HG03457 (cell line): ENCODE measurements at regions not wholly inside any gene's neighbourhood (a gene's known extent, or its start where the extent isn't known, plus 50 kb on each side); places are given as distances from the start of the nearest gene placed in this dataset.
"Not testable (repeated sequence)": the region's sequence is repeated elsewhere in the genome, so short reads cannot be mapped to it uniquely, and the experiment has no call there.

Experiments used
- ATAC-seq: cut with Tn5 transposase; IDR thresholded peaks from one replicate; pipeline ENCODE4 v1.9.1; 2021; ENCODE audit warnings: moderate number of reproducible peaks; ENCODE audit not compliant: unreplicated experiment

DNA sequence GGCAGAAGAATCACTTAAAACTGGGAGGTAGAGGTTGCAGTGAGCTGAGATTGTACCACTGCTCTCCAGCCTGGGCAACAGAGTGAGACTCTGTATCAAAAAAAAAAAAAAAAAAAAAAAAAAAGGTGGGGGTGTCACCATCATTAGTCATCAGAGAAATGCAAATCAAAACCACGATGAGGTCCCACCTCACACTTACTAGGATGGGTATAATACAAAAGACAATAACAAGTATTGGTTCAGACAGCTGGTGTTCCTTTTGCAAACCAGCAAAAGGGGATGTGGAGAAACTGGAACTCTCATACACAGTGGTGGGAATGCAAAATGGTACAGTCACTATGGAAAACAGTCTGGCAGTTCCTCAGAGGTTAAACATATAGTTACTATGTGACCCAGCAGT lies 78.7 kb upstream of the TSC22D2 start:
- no peak for ATAC-seq

DNA sequence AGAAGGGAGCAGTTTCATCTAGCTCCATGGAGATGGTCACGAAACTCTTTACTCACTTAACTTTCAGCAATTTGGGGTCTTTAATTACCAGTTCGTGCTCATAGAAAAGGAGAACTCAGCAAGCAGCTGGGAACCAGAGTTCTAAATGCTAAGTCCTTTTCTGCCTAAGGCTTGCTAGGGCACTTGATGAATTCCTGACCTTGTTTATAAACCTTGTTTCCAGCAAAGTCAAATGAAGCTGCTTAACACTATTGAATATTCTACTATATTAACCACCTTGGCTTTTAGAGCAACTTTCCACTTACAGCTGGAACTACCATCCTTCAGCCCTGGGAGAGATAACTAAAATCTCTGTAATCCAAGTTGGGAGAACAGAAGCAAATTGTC lies 79.5 kb upstream of the TSC22D2 start:
- ATAC-seq = no peak

DNA sequence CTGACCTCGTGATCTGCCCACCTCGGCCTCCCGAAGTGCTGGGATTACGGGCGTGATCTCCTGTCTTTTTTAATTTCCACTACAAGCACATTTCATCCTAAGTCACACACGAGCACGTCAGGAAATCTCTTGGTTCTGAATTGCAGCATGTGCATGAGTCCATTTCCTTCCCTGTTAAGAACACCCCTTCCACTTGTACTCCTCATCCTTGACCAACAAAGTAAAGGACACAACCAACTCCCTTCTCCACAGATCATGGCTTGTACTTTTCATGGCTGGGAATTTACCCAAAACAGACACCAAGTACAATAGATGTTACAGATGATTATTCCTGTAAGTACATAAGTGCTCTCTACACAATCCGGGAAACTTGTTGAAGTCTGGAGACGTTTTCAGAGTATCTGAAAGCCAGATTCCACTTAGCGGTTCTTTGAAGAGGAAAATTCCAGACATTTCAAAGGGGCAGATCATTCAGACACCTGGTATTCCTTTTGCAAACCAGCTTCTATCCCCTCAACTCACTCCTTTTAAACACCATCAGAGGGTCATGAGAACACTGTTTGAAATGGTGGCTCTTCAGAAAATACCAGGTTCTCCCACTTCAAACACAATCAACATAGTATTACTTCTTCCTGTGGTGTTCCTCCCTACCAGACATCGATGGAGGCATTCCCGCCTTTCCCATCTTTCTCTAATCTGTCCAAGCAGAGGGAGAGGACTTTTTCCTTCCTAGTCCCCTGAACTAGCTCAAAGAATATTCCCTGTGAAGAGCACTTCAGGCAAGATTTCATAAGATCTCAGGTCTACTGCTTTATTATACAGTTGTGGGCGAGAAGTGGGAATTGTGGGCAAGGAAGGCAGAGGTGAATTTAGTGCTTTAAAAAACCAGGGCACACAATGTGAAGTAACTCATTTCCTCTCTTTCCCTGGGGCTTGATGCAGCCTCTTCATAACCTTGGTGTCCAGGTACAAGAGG lies 80.1 kb upstream of the TSC22D2 start:
- ATAC-seq = no peak

DNA sequence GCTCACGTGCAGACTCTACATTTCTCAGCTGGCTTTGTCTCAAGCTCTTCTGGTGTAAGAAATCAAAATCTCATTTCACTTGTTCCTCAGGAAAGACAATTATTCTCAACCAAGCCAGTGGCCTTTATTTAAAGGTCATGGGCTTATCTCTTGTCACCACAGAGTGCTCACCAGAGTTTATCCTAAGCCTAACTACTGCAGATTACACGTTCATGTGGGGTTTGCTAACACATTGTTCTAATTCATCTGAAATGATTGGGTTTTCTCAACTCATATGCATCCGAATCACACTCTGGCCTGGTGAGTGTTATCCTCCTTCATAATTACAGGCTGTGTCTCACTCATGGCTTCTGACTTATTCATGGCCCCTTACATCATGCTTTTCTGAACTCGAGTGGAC lies 83.3 kb upstream of the TSC22D2 start:
- no peak for ATAC-seq

DNA sequence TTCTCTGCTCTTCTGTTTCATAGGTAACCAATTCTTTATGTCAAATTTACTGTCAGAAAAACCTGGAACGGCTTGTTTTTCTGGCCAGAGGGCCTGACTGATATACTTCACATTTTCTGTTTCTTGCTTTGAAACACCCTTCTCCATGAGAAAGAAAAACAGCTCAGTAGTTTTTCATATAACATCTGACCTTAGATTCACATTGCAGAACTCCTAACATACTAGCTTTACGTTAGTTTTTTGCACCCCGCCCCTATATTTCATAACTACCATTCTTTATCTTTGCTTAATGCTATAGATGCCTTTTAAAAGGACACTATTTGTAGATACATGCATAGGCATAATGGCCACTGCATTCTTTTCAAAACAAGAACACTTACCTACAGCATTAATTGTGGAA lies 83.9 kb upstream of the TSC22D2 start:
- no peak for ATAC-seq

DNA sequence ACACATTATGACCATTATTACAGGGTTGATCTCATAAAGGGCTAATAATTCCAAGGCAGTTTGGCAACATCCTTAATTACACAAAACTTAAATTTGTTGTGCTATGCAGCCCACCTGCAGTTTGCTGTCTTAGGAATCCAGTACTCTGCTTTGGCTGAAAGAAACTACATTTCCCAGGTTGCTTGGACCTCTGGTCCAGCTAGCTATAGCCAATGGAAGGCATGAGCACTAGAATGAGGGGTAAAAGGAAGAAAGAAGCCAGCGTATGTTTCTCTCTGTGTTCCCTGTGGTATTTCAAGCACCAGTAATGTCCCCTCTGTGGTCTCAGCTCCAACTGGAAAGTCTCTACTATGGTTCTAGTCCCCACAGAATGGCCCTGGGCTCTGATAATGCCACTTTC lies 84.3 kb upstream of the TSC22D2 start:
- ATAC-seq = no peak

DNA sequence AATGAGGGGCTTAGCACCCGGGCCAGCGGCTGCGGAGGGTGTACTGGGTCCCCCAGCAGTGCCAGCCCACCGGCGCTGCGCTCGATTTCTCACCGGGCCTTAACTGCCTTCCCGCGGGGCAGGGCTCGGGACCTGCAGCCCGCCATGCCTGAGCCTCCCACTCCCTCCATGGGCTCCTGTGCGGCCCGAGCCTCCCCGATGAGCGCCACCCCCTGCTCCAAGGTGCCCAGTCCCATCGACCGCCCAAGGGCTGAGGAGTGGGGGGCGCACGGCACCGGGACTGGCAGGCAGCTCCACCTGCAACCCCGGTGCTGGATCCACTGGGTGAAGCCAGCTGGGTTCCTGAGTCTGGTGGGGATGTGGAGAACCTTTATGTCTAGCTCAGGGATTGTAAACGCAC lies 85.0 kb upstream of the TSC22D2 start:
- ATAC-seq = not testable (repeated sequence)

DNA sequence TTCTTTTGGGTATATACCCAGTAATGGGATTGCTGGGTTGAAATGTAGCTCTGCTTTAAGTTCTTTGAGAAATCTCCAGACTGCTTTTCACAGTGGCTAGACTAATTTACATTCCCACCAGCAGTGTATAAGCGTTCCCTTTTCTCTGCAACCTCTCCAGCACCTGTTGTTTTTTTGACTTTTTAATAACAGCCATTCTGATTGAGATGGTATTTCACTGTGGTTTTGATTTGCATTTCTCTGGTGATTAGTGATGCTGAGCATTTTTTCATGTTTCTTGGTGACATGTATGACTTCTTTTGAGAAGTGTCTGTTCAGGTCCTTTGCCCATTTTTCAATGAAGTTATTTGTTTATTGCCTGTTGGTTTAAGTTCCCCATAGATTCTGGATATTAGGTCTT lies 87.1 kb upstream of the TSC22D2 start:
- ATAC-seq = not testable (repeated sequence)

DNA sequence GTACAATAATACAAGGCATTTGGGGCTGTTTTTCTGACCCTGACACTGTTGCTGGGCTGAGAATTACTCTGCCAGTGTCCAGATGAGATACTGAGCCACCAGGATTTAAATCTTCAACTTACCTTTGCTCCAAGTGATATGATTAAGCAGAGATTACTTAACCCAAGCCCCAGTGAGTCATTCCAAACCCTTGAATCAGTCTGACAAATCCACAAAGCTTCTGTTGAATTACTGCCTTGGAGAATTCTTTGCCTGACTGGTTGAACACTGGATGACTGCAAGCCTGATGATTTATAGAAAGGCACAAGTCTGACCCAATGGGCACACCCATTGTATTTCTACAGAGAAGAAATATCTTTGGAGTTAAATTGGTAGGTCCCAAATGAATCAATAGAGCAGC lies 88.2 kb upstream of the TSC22D2 start:
- ATAC-seq = no peak

DNA sequence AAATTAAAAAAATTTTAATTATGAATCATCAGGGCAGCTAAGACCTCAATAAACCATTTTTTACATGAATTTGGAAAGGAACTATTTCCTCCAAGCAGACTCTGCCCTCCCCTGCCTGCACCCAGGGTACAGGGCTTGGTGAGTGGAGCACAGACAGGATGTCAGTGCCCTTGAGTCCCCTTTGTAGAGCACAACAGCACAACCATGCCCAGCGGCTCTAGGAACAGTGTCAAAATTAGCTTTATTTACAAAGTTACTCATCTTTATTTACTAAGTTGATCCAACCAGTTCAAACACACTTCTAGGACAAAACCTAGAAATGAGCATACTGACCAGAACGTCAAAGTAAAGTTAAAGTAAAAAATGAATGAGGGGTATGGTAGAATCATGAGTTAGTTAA lies 90.6 kb upstream of the TSC22D2 start:
- no peak for ATAC-seq

DNA sequence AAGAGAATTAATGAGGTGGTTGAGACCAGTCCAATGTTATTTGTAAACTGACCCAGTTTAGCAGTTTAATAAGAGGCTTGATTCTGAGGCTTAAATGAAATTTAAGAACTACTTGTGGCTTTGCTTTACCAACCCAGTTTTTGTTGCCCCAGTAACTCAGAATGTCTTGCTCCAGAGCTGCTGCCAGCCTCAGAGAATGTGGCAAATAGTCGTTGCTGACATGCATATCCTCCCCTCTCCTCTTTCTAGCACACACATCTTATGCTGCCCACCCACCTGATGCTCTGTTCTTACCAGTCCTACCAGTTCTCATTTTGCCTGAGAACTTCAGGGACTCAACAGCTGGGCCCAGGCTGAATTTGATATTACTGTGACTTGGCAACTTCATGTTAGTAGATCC lies 92.4 kb upstream of the TSC22D2 start:
- no peak for ATAC-seq

DNA sequence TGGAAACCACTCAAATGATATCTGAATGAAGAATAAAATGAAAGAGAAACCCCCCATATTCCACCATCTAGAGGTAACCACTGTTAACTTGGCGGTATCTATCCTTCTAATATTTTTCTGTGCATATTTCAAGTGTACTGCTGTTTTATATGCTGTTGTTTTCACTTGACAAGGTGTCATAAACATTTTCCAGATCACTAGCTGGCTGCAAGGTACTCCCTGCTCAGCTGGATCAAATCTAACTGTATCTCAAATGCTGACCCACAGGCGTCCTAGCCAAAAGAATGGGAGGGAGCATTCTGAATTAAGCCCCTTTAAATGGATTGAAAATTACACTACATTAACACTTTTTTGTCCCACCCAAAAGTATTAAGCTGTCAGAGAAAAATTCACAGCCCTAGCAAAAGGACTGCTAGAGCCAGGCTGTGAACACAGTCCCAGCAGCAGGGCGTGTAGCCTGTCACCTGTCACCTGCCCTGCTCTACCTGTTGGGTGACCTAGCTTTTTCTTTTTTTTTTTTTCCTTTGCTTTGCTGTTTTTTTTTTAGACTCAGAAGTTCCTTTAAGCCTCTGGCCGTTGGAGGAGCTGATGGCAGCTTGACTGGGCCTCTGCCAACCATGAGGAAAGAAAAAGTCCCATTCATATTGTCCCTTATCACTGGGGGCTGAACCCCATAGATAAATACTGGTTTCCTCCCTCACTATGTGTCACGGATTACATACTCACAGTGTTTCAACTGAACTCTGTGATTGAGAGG lies 93.7 kb upstream of the TSC22D2 start:
- ATAC-seq = no peak

DNA sequence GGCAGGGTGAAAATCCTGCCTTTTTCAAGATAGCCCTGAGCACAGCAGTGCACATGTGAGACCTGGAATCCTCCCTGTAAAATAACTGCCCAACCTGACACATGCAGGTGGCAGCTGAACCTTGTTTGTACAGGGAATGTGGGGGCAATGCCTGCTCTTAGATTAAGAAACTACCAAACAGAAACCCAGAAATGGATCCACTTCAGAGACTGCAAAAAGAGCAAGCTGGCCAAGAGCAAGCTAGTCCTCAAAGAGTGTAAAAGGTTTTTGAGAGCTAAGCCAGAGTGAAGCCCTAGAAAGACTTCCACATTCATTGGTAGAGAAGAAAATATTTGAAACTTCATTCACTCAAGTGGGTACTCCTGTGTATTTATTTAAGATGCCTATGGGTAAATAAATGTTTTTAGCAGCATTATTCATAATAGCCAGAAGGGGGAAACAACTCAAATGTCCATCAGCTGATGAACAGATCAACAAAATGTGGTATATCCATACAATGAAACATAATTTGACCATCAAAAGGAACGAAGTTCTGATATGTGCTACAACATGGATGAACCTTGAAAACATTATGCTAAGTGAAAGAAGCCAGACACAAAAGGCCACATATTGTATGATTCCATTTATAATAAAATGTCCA lies 96.0 kb upstream of the TSC22D2 start:
- no peak for ATAC-seq

DNA sequence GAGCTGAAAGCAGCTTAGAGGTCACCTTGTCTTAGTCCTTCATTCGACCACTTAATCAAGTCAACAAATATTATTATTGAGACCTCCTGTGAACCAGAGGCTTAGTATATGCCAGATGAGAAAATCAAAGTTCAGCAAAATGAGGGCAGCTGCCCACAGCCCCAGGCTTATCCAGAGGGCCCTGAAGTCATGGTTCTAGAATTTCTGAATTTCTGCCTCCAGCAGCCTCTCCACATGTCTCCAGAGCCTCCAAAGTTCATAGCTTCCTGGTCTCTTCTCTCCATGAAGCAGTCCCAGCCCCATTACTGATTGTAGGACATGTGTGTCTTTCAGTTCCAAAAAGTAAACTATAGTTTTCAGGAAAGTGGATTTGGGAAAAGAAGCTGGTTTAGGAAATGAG lies 96.9 kb upstream of the TSC22D2 start:
- no peak for ATAC-seq

DNA sequence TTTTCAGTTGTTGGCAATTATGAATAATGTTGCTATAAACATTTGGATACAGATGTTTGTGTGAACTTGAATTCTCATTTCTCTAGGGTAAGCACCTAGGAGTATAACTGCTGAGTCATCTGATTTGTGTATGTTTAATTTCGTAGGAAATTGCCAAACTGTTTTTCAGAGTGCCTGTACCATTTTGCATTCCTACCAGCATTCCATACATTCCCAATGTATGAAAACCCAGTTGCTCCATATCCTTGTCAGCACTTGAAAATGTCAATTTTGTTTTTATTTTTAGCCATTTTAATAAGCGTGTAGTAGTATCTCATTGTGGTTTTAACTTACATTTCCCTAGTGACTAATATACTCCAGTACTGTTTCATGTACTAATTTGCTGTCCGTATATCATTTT lies 98.5 kb upstream of the TSC22D2 start:
- no peak for ATAC-seq

DNA sequence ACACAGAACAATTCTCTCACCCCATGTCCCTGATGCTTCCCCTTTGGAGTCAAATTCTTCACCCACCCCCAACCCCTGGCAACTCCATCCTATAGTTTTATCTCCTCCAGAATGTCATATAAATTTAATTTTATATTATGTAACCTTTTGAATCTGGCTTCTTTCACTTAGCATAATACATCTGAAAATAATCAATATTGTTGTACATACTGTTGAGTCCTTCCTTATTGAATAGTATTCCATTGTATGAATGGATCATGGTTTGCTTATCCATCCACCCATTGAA lies 98.9 kb upstream of the TSC22D2 start:
- no peak for ATAC-seq

DNA sequence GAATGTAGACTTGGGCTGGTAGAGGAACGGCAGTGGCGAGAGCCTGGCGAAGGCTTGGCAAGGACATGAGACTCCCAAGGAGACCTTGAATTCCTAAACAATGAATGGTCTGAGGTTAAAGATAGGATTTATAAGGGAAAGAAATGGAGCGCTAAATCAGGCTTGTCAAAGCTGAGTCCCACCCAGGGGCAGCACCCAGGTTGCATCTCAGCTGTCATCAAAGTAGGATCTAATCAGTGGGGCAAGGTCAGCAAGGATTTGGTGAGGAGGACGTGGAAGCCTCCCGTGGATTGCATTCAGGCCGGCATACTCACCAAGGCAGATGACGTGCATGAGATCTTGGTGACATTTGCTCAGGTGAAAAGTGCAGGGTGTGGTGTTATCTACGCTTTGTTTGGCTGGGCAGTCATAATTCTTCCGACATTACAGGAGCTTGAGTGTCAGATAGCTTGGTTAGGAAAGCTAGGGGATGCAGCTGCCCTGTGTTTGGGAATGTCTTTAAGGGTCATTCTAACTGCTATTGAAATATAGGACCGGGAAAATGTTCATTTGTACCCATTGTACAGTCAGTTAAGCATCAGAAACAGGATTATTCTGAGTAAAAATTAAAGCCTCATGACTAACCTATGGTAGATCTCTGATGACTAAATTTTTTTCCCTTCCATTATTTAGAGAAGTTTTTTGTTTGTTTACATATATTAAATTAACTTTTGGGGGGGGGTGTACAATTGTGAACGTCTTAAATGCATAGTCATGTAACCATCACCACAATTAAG lies 99.4 kb upstream of the TSC22D2 start:
- no peak for ATAC-seq

DNA sequence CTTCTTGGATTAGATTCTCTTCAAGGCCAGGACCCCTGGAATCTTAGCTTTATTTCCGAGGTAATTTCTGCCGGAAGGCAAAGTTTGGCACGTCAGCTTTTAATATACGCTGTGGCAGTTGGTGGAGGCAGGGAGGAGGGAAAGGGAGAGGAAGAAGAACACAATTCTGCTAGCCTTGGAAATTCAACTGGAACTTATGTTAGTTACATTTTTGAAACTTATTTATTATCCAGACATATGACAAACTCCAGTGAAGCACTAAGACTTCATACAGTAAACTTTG lies 100.1 kb upstream of the TSC22D2 start:
- ATAC-seq = no peak

DNA sequence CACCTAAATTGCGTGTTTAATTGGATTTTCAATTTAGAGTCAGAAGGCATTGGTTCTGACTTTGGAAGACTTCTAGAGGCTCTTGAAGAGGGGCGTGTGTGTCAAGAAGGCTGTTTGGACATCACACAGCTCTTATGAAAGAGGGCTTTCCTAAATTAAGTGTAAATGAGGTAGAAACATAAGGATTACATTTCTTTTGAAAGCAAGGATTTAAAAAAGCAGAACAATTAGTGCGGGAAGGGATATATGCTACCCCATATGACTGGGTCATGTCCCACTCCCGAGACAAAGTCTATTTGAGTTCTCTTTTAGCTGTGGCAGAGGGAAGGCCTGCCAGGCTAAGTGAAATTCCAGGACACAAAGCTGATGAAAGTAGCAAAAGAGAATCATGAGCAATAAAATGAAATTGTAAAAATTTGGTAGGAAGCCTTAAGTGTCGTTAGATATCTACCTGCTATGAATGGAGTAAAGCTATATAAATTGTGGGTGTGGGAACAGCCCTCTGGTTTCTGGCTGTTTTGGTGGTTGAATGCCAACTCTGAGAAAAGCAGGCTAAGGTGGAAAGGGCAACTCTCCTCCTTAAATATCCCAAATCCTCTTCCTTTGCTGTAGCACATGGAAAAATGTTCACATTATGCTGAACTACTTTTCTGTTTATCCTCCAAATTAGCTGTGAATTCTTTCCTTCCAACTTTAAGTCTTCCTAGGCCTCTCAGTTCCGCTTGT lies 100.6 kb upstream of the TSC22D2 start:
- no peak for ATAC-seq

DNA sequence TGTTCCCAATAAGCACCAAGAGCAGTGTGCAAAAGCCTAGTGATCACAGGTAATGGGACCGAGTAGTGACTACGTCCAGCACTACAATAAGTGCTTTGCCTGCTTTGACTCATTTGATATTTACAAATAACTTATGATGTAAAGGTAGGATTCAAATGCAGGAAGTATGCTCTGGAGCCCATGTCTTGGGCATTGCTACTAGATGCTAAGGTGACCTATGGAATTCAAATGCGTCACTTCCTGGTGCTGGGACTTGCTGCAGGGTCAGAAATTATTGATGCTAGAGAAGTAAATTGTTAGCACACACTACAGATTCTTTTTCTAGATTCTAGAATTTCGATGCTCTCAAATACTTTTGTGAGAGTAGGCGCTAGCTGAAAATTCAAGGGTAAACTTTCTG lies 101.2 kb upstream of the TSC22D2 start:
- no peak for ATAC-seq

DNA sequence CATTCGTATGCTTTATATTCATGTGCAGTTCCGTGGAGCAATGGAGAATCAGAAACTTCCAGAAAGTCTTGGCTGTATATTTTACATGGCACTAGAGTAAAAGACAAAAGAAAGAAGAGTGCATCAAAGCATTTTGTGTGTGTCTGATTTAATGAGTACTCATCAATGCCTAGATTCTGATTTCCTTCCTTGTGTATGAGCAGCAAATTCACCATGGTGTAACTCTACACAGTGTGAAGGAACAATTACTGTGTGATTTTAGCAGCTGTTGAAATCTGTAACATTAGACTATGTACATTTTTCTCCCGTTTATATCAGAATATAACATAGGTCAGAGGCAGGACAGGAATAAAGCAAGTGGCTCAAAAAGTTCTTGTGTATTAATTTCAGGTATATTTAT lies 102.0 kb upstream of the TSC22D2 start:
- no peak for ATAC-seq
